Liver (tissue), 8 donors: ENCODE measurements at regions not wholly inside any gene's neighbourhood (a gene's known extent, or its start where the extent isn't known, plus 50 kb on each side); places are given as distances from the start of the nearest gene placed in this dataset.

Experiments
- DNase-seq: peaks from one replicate; pipeline ENCODE4 v3.0.0-alpha.2; 2017; ENCODE audit warnings: low spot score
- H3K27ac ChIP-seq, 2 donors: one replicate each; pipeline ENCODE4 v1.7.0; 2013; ENCODE audit warnings: inconsistent platforms in 2 of 2, low read length in 2 of 2, control low read depth in 1 of 2, low read depth in 1 of 2, mild to moderate bottlenecking in 1 of 2
- H3K27me3 ChIP-seq, 4 donors: one replicate each; pipeline versions ENCODE4 v1.6.1 to v1.7.0; 2013; ENCODE audit warnings: low read length in 3 of 4, inconsistent platforms in 1 of 4, mild to moderate bottlenecking in 1 of 4, moderate library complexity in 1 of 4; ENCODE audit not compliant: control insufficient read depth in 4 of 4, insufficient read depth in 4 of 4
- H3K36me3 ChIP-seq, 4 donors: one replicate each; pipeline versions ENCODE4 v1.6.1 to v1.7.0; 2013; ENCODE audit warnings: low read length in 3 of 4, mild to moderate bottlenecking in 3 of 4, low read depth in 1 of 4, moderate library complexity in 1 of 4; ENCODE audit not compliant: control insufficient read depth in 4 of 4, insufficient read depth in 3 of 4
- H3K4me1 ChIP-seq, 4 donors: one replicate each; pipeline versions ENCODE4 v1.6.1 to v1.7.0; 2013; ENCODE audit warnings: low read length in 3 of 4, mild to moderate bottlenecking in 3 of 4, moderate library complexity in 1 of 4; ENCODE audit not compliant: control insufficient read depth in 4 of 4, insufficient read depth in 4 of 4
- H3K4me3 ChIP-seq, 3 donors: one replicate each; pipeline versions ENCODE4 v1.6.1 to v1.7.0; 2013; ENCODE audit warnings: low read length in 3 of 3, control low read depth in 1 of 3, low read depth in 1 of 3, mild to moderate bottlenecking in 1 of 3
- H3K9ac ChIP-seq, 2 donors: one replicate each; pipeline ENCODE4 v1.7.0; 2013; ENCODE audit warnings: low read length in 2 of 2, mild to moderate bottlenecking in 2 of 2, moderate library complexity in 2 of 2, control low read depth in 1 of 2, low read depth in 1 of 2
- H3K9me3 ChIP-seq, 4 donors: one replicate each; pipeline versions ENCODE4 v1.6.1 to v1.7.0; 2013; ENCODE audit warnings: low read length in 3 of 4; ENCODE audit not compliant: control insufficient read depth in 4 of 4
- ATF3 ChIP-seq: IDR thresholded peaks from 2 replicates; pipeline ENCODE4 v1.6.1; 2016; ENCODE audit warnings: antibody characterized with exemption
- CTCF ChIP-seq: fragments of 150-350 bp; IDR thresholded peaks from 2 replicates; pipeline ENCODE4 v1.5.1; 2017; ENCODE audit warnings: improper control_type of control experiment, low read depth, low read length; ENCODE audit not compliant: missing input control
- EGR1 ChIP-seq, 2 donors: IDR thresholded peaks; 2 replicates each; pipeline ENCODE4 v1.6.1; 2016 to 2018; ENCODE audit warnings: antibody characterized with exemption in 2 of 2, low read depth in 2 of 2
- FOXA1 ChIP-seq: IDR thresholded peaks from 2 replicates; pipeline ENCODE4 v1.6.1; 2016; ENCODE audit warnings: antibody characterized with exemption
- FOXA2 ChIP-seq: IDR thresholded peaks from 2 replicates; pipeline ENCODE4 v1.6.1; 2016; ENCODE audit warnings: antibody characterized with exemption
- GABPA ChIP-seq, 2 donors: IDR thresholded peaks in 1 of 2; conservative IDR thresholded peaks in 1 of 2; 2 replicates each; pipeline ENCODE4 v1.6.1; 2016; ENCODE audit warnings: antibody characterized with exemption in 2 of 2, mild to moderate bottlenecking in 1 of 2, moderate library complexity in 1 of 2
- HNF4A ChIP-seq, 2 donors: conservative IDR thresholded peaks; 2 replicates each; pipeline ENCODE4 v1.6.1; 2016; ENCODE audit warnings: antibody characterized with exemption in 2 of 2, mild to moderate bottlenecking in 2 of 2
- HNF4G ChIP-seq: IDR thresholded peaks from 2 replicates; pipeline ENCODE4 v1.6.1; 2016; ENCODE audit warnings: antibody characterized with exemption
- JUND ChIP-seq, 2 donors: IDR thresholded peaks; 2 replicates each; pipeline ENCODE4 v1.6.1; 2016; ENCODE audit warnings: antibody characterized with exemption in 2 of 2
- MAX ChIP-seq: IDR thresholded peaks from 2 replicates; pipeline ENCODE4 v1.6.1; 2016; ENCODE audit warnings: antibody characterized with exemption
- NR2F2 ChIP-seq: IDR thresholded peaks from 2 replicates; pipeline ENCODE4 v1.6.1; 2016; ENCODE audit warnings: antibody characterized with exemption
- RAD21 ChIP-seq, 2 donors: IDR thresholded peaks; 2 replicates each; pipeline ENCODE4 v1.6.1; 2016; ENCODE audit warnings: antibody characterized with exemption in 2 of 2, mild to moderate bottlenecking in 2 of 2
- REST ChIP-seq: IDR thresholded peaks from 2 replicates; pipeline ENCODE4 v1.6.1; 2016; ENCODE audit warnings: antibody characterized with exemption, mild to moderate bottlenecking
- SP1 ChIP-seq: IDR thresholded peaks from 2 replicates; pipeline ENCODE4 v1.6.1; 2018; ENCODE audit warnings: antibody characterized with exemption, mild to moderate bottlenecking
- TAF1 ChIP-seq: conservative IDR thresholded peaks from 2 replicates; pipeline ENCODE4 v1.6.1; 2016; ENCODE audit warnings: antibody characterized with exemption, mild to moderate bottlenecking
- YY1 ChIP-seq: IDR thresholded peaks from 2 replicates; pipeline ENCODE4 v1.6.1; 2016; ENCODE audit warnings: antibody characterized with exemption, mild to moderate bottlenecking
- ZBTB33 ChIP-seq: IDR thresholded peaks from 2 replicates; pipeline ENCODE4 v1.6.1; 2016; ENCODE audit warnings: antibody characterized with exemption
- WGBS: extraction: QIAGEN DNeasy Blood & Tissue Kit; methylation state at CpG from one replicate; pipeline ENCODE4 v1.1.7; 2013; 5-methylcytosine and 5-hydroxymethylcytosine counted together
- donor health status: healthy.
- donor health status: healthy.
- donor health status: healthy.
- donor health status: healthy.
- donor health status: healthy.

GRCh38 chr14:54040846-54041245 lies 84.2 kb upstream of the BMP4 start (continued):
- TF ChIP-seq REST, result no peak
- TF ChIP-seq YY1, result no peak
- TF ChIP-seq RAD21 (IDR thresholded peaks at IDR 0.05), result no peak
- TF ChIP-seq GABPA (IDR thresholded peaks at IDR 0.05 in 1 of 2, conservative IDR thresholded peaks at IDR 0.05 in 1 of 2), result no peak
- TF ChIP-seq NR2F2, result no peak
- no peak for TF ChIP-seq ATF3

- Histone ChIP-seq H3K9ac (no peak overlapping the region), H3K27ac (no peak overlapping the region), H3K27me3 (no peaks in the 10 kb centered on the region), H3K4me1 (no peaks in the 10 kb centered on the region), H3K9me3 (no peaks in the 10 kb centered on the region), H3K4me3 (no peak overlapping the region), H3K36me3 (no peaks in the 10 kb centered on the region)
- WGBS, result 34% methylated on average over 3 of the region's 3 CpGs
- TF ChIP-seq RAD21 (IDR thresholded peaks at IDR 0.05), result no peak
- TF ChIP-seq YY1, result no peak
- TF ChIP-seq GABPA (IDR thresholded peaks at IDR 0.05 in 1 of 2, conservative IDR thresholded peaks at IDR 0.05 in 1 of 2), result no peak
- TF ChIP-seq FOXA2, result no peak
- TF ChIP-seq ZBTB33, result no peak
- no peak for TF ChIP-seq HNF4G
- TF ChIP-seq ATF3, result no peak
- TF ChIP-seq TAF1, result no peak
- TF ChIP-seq SP1, result no peak
- TF ChIP-seq REST, result no peak
- TF ChIP-seq MAX, result no peak
- no peak for TF ChIP-seq CTCF
- no peak for TF ChIP-seq EGR1 (IDR thresholded peaks at IDR 0.05; ENCODE audit: low read depth in 2 of 2)
- no peak for TF ChIP-seq FOXA1
- no peak for TF ChIP-seq HNF4A (conservative IDR thresholded peaks at IDR 0.05)
- TF ChIP-seq JUND (IDR thresholded peaks at IDR 0.05), result no peak
- DNase-seq, result no peak
Measured at GRCh38 chr14:54046250-54046649, 89.6 kb upstream of the BMP4 start.
